ENCODE measurements at regions not wholly inside any gene's neighbourhood (a gene's known extent, or its start where the extent isn't known, plus 50 kb on each side); places are given as distances from the start of the nearest gene placed in this dataset.
"Not testable (repeated sequence)": the region's sequence is repeated elsewhere in the genome, so short reads cannot be mapped to it uniquely, and the experiment has no call there.

DNA sequence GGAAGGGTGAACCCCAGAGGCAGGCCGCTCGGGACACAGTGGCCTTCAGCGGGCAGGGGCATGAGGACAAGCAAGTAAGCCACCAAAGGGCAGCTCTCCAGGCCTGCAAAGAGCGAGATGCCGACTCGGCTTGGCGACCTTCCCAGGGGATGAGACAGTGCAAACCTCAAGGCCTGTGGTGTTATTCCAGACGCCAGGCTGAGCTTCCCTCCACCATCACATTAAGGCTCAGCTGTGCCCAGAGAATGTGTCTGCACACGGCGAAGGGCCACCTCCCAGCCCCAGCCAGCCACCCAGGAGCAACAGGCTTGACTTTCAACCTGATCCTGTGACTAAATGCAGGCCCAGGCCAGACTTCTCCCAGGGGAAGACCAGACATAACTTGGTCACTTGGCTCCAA, 251.4 kb downstream of the SOX9 start:
- DNase-seq = no peak

DNA sequence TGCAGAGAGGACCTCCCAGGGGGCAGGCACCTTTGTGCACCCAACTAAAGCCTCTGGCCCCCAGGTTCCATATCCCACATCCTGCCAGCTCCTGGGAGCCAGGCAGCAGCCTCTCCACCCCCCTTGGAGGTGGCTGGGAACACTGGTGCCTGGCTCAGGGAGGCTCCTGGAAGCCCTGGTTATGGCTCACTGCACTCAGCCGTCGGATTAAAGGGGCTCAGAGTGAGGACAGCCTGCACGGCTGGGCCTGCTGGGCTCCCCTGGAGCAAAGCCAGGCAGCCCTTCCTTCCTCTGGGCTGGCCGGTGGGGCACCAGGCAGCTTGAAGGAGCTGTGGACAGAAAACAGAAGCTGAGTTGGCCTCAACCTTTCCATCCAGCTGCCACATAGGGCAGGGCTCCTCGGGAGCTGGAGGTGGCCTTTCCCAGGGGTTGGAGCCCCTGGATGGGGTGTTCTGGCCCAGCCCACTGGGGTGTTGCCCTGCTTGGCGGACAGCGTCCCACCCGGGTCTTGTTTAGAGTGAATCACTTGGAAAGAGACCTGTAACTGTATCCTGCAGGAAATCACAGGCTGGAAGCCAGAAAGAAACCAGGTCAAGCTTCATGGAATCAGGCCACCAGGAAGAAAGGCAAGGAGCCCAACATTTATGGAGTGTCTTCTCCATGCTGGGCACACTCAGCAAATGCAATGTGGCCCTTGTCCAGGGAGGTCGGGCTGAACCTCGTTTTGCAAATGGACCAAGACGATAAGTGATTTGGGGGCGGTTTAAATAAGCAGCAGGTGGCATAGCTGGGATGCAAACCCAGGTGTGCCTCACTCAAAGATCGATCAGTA, 253.3 kb downstream of the SOX9 start:
- DNase-seq = no peak

DNA sequence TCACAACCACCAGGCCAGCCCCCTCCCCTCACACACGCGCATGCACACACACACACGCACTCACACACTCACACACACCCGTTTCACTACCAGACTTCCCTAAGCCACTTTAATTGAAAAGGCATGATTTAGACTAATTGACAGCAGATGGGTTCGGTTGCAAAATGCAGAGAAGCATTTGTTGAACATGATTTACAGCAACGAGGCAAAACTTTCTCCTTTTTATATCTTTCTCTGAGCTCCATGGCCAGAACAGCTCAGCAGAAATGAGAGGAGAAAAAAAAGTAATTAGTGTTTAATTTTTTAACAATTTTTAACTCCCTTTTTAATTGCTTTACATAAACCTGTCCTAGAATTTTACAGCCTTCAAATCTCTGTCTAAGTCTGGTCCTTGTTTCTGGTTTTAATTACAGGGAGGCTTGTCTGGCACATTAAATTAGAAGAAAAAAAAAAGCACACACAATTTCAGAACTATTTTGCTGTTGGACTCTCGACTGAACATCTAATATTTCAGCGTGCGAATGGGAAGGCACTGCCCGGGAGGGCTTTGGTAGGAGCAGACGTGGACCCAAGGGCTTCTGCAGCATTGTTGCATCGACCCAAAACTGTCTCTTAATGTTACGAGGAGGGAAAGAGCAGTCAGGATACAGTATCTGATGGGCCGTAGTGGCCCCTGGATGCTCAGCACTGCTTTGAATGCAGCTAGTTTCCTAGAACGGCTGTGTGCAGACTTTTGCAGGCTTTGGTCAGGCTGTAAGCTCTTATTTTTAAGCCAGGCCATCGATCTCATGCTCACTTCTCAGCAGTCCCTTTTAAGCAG, 255.9 kb downstream of the SOX9 start:
- DNase-seq = no peak

- DNase-seq = no peak
These were observed 257.9 kb downstream of the SOX9 start for GRCh38 chr17:72378414-72379390.

DNA sequence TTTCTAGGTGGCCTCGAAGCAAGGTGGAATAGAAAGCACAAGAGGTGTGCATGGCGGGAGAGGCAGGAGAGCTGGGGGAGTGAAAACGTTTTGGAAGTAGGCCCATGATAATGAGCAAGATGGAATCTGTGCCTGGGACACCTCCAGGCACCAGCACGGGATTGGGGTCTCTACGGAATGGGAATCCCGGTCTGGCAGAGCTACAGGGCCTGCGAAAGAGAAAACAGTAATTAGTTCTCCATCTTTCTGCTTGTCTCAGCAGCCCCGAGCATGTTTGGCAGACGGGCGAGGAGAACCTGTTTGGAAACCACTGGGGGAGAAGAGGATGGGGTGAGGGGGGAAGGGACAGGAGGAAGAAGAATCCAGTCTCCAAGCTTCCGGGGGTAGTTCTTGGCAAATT, 258.7 kb downstream of the SOX9 start:
- DNase-seq = no peak

DNA sequence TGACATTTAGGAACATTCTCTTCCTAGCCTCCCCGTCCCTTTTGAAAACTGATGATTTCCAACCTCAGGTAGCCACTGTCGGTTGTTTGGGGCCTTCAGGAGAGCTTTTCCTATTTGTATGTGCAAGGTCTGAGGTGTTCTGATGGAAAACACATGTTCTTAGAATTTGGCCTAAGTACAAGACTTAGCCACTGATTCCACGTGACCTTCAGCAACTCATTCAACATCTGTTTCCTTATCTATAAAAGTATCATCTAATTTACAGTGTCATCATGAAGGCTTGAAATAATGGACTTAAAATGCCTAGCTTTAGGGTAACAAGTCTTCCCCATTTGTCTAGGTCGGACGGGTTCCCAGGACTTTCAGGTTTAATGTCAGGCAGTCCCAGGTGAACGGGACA, 259.3 kb downstream of the SOX9 start:
- no peak for DNase-seq

DNA sequence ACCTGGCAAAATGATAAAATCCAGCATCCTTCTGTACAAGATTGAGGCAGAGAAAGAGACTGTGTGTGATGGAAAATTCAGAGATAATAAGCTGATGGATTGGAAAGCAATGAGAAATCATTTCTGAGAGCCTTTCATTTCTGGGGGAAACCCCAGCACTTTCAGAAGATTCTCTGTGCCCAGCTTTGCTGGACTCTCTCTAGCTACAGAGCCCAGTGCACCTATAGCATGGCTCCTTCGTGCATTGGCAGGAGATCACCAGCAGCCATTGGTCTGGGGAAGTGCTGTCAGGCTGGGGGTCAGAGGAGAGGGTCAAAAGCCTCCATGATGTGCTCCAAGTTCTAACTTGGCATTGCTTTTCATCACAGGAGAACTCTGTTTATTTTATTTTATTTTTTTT, 259.9 kb downstream of the SOX9 start:
- DNase-seq = no peak

- DNase-seq = no peak
These were observed 261.0 kb downstream of the SOX9 start for GRCh38 chr17:72381597-72382397.

DNA sequence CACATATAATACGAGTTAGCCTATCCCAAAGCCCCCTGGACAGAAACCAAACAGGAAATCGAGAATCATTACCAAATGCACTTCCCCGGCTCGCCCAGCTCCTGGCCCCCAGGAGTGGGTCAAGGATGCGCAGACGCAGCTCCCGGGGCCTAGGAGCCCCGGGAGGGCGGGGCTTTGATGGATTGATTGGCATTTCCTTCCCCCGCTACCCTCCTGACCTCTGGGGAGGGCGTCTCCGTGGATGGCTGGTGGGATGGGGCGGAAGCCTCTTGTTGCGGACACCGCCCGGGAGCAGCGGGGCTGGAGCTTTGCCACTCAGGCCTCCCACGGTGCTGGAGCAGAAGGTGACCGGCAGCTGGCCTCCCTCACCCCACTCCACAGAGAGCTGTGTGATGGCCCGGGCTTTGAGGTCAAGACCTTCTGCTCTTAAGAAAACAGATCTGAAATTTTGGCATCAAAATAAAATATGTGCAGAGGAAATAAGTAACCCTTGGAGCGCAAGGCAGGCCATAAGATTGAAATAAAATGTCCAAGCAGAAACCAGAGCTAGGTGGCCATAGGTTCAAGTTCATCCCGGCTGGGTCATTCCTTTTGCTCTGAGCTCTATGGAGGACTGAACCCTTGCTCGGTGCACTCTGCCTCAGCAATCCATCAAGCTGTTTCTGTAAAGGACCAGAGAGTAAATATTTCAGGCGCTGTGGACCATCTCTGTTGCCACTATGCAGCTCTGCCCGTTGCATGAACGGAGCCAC, 262.3 kb downstream of the SOX9 start:
- DNase-seq = no peak

GRCh38 chr17:72385475-72385874, 264.7 kb downstream of the SOX9 start:
- DNase-seq = no peak

DNA sequence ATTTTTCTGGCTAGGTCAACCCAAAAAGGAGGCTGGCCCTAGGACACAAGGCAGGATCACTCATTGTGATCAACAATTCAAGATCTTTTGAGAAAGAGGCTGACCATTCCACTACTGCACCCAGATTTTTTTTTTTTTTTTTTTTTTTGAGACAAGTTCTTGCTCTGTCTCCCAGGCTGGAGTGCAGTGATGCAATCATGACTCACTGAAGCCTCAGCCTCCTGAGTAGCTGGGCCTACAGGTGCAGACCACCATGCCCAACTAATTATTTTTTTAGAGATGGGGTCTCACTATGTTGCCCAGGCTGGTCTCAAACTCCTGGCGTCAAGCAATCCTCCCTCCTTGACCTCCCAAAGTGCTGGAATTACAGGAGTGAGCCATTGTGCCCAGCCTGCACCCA, 265.4 kb downstream of the SOX9 start:
- not testable (repeated sequence) for DNase-seq

GRCh38 chr17:72386619-72387237, 265.9 kb downstream of the SOX9 start:
- no peak for DNase-seq

DNA sequence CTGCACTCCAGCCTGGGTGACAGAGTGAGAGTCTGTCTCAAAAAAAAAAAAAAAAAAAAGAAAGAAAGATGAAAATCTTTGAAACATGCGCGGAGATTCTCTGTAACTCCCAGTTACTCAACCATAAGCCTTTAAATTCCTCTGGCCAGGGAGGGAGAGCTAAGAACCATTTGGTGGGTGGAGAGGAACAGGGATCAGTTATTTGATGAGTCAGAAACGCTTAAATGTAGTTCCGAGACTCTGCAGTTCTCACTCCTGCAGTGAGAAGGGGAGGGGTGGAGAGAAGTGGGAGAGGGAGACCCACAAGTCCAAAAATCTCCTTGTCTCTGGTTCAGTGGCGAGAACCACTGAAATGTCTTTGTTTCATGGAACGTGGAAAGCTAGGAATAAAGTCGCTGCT, 266.7 kb downstream of the SOX9 start:
- DNase-seq = no peak

- no peak for DNase-seq
These were observed 267.1 kb downstream of the SOX9 start for GRCh38 chr17:72387969-72388368.

DNA sequence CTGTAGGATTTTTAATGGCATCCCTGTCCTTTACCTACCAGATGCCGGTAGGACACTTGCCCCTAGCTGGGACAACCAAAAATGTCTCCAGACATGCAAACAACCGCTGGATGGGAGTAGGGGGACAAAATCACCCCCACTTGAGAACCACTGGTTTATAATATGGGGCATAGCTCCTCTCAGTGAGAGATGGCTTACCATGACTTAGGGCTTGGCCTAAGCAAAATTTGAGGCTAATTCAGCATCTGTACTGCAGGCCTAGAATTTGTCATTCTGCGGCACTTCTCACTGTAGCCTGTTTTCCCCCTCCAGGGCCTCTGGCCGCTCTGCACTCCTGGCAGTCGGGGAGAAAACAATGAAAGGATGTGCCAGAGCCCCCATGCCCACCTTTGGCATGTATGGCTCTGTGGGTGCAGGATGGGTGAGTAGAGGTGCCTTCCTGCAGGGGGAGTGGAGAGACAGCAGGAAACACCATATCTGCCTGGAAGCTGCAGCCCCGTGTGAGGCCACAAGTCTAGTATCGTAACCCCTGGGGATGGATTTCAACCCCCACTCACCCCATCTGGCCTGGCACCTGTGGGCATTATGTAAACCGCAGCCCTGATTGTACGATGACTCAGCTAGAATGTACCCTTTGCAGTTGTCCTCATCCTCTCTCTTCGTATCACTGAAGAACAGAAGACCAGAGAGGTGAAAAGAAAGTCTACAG, 268.1 kb downstream of the SOX9 start:
- no peak for DNase-seq

DNA sequence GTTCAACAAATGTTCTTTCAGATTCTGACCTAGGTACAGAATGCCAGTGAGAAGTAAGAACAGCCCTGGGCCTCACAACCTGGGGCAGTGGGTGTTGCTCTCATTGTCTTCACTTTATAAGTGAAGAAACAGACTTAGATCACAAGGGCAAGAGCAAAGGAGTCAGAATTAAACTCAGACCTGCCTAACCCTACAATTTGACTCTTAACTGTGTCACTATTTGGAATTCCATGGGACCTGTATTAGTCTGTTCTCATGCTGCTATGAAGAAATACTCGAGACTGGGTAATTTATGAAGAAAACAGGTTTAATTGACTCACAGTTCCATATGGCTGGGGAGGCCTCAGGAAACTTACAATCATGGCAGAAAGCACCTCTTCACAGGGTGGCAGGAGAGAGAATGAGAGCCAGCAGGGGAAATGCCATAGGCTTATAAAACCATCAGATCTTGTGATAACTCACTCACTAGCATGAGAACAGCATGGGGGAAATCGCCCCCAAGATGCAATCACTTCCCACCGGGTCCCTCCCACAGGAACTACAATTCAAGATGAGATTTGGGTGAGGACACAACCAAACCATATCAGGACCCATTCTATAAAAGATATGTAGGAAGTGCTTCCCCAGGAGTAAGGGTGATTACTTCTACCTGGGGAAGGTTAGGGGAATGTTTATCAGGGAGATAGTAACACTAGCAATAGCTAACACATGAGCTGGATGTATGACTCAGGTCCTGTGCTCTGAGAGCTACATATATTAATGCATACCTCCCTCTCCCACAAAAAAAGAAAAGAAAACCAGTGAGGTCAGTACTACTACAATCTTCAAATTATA, 270.1 kb downstream of the SOX9 start:
- no peak for DNase-seq

GRCh38 chr17:72392056-72393010, 271.5 kb downstream of the SOX9 start:
- DNase-seq = no peak

DNA sequence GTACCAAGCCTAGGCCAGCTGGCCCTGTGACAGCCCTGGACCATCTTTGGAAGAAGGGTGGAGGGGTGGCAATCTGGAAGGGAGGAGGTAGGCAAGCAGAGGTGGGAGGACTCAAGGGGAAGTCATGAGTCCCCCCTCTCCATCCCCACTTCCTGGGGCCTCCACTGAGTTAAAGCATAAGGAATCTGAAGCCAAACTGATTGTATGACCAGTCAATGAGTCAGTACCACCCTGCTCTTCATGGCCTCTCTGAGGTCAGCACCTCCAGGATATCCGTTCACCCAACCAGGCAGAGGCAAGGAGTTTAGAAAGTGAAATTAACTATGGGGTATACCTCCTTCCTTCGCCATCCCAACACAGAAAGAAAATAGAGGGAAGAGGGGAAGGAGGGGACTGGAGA, 272.7 kb downstream of the SOX9 start:
- DNase-seq = no peak
